ENCODE measurements at regions not wholly inside any gene's neighbourhood (a gene's known extent, or its start where the extent isn't known, plus 50 kb on each side); places are given as distances from the start of the nearest gene placed in this dataset.

- ChIA-PET POLR2A (no interaction called here), CTCF (no interaction called here)
- no peaks in the 10 kb centered on the region for H3K36me3 Mint-ChIP-seq
- no peak overlapping the region for H3K27ac Mint-ChIP-seq
- no peaks in the 10 kb centered on the region for H3K4me1 Mint-ChIP-seq
- peaks cover 6 to 8% of the 10 kb centered on the region in 2 donors for H3K27me3 Mint-ChIP-seq
- H3K4me1 ChIP-seq (ENCODE audit: control insufficient read depth in 1 of 2, extremely low read depth in 1 of 2, insufficient read depth in 2 of 2, low read length in 2 of 2): no peaks in the 10 kb centered on the region
- no peaks in the 10 kb centered on the region for H3K36me3 ChIP-seq (ENCODE audit: control insufficient read depth in 2 of 2, extremely low read depth in 1 of 2, insufficient read depth in 1 of 2, low read length in 1 of 2)
- no peak overlapping the region for H3K4me3 ChIP-seq (ENCODE audit: control insufficient read depth in 1 of 2, extremely low read depth in 1 of 2, low read length in 1 of 2)
- H3K4me3 Mint-ChIP-seq: no peak overlapping the region
- DNase-seq: no peak
- ATAC-seq (replicated peaks in 1 of 4): no peak
- WGBS (ENCODE audit: insufficient coverage): no CpG with 5 or more reads among the region's 2 CpGs
- H3K27me3 ChIP-seq (replicated peaks in 1 of 2; ENCODE audit: control insufficient read depth in 2 of 2, extremely low read depth in 1 of 2, insufficient read depth in 2 of 2, low read length in 1 of 2): no peaks in the 10 kb centered on the region
- H3K9me3 Mint-ChIP-seq: no peaks in the 10 kb centered on the region
- H3K9me3 ChIP-seq: no peaks in the 10 kb centered on the region
- no peak overlapping the region for H3K27ac ChIP-seq (ENCODE audit: low read length)
Measured at GRCh38 chr10:9508606-9509005, 1454.1 kb downstream of the GATA3 start.

- CTCF ChIA-PET: no interaction called here
- WGBS (ENCODE audit: insufficient coverage): 79% methylated on average over 2 of the region's 3 CpGs
- peaks cover 8 to 10% of the 10 kb centered on the region in 2 donors for H3K27me3 Mint-ChIP-seq
Measured at GRCh38 chr10:9510626-9511025, 1456.1 kb downstream of the GATA3 start.

GRCh38 chr10:9515922-9516321 is 1461.4 kb downstream of the GATA3 start:
- H3K36me3 Mint-ChIP-seq: no peaks in the 10 kb centered on the region

More at GRCh38 chr10:9510626-9511025, 1456.1 kb downstream of the GATA3 start:
- Mint-ChIP-seq H3K4me3 (no peak overlapping the region), H3K36me3 (no peaks in the 10 kb centered on the region), H3K9me3 (no peaks in the 10 kb centered on the region), H3K4me1 (no peaks in the 10 kb centered on the region), H3K27ac (no peak overlapping the region)
- H3K4me1 ChIP-seq (ENCODE audit: control insufficient read depth in 1 of 2, extremely low read depth in 1 of 2, insufficient read depth in 2 of 2, low read length in 2 of 2): no peaks in the 10 kb centered on the region
- H3K36me3 ChIP-seq (ENCODE audit: control insufficient read depth in 2 of 2, extremely low read depth in 1 of 2, insufficient read depth in 1 of 2, low read length in 1 of 2): no peaks in the 10 kb centered on the region
- DNase-seq (no peak), ATAC-seq (replicated peaks in 1 of 4) (no peak)
- no peak overlapping the region for H3K27ac ChIP-seq (ENCODE audit: low read length)
- H3K9me3 ChIP-seq: no peaks in the 10 kb centered on the region
- H3K4me3 ChIP-seq (ENCODE audit: control insufficient read depth in 1 of 2, extremely low read depth in 1 of 2, low read length in 1 of 2): no peak overlapping the region
- POLR2A ChIA-PET: no interaction called here
- H3K27me3 ChIP-seq (replicated peaks in 1 of 2; ENCODE audit: control insufficient read depth in 2 of 2, extremely low read depth in 1 of 2, insufficient read depth in 2 of 2, low read length in 1 of 2): no peaks in the 10 kb centered on the region

GRCh38 chr10:9535744-9536143 is 1481.3 kb downstream of the GATA3 start:
- DNase-seq (no peak), ATAC-seq (replicated peaks in 1 of 4) (no peak)
- H3K4me1 ChIP-seq (ENCODE audit: control insufficient read depth in 1 of 2, extremely low read depth in 1 of 2, insufficient read depth in 2 of 2, low read length in 2 of 2): no peaks in the 10 kb centered on the region
- no peak overlapping the region for H3K4me3 Mint-ChIP-seq
- H3K4me3 ChIP-seq (ENCODE audit: control insufficient read depth in 1 of 2, extremely low read depth in 1 of 2, low read length in 1 of 2): no peak overlapping the region
- no peak overlapping the region for H3K27ac ChIP-seq (ENCODE audit: low read length)
- H3K27me3 ChIP-seq (replicated peaks in 1 of 2; ENCODE audit: control insufficient read depth in 2 of 2, extremely low read depth in 1 of 2, insufficient read depth in 2 of 2, low read length in 1 of 2): no peaks in the 10 kb centered on the region
- H3K4me1 Mint-ChIP-seq: no peaks in the 10 kb centered on the region
- H3K27ac Mint-ChIP-seq: no peak overlapping the region
- H3K36me3 Mint-ChIP-seq: no peaks in the 10 kb centered on the region
- H3K27me3 Mint-ChIP-seq: no peaks in the 10 kb centered on the region
- no peaks in the 10 kb centered on the region for H3K36me3 ChIP-seq (ENCODE audit: control insufficient read depth in 2 of 2, extremely low read depth in 1 of 2, insufficient read depth in 1 of 2, low read length in 1 of 2)
- ChIA-PET POLR2A (no interaction called here), CTCF (interaction anchor here in 1 of 2 donors (0.6 kb wide), 1 partner anchor 226 kb away, joined by 4 read pairs; no protein-coding TSS in a partner anchor)
- no CpG with 5 or more reads among the region's 4 CpGs for whole genome bisulfite sequencing (ENCODE audit: insufficient coverage)
- no peaks in the 10 kb centered on the region for H3K9me3 Mint-ChIP-seq
- no peaks in the 10 kb centered on the region for H3K9me3 ChIP-seq

More at GRCh38 chr10:9515922-9516321, 1461.4 kb downstream of the GATA3 start:
- H3K9me3 ChIP-seq: no peaks in the 10 kb centered on the region
- no peaks in the 10 kb centered on the region for H3K4me1 ChIP-seq (ENCODE audit: control insufficient read depth in 1 of 2, extremely low read depth in 1 of 2, insufficient read depth in 2 of 2, low read length in 2 of 2)
- ATAC-seq (replicated peaks in 1 of 4) (no peak), DNase-seq (no peak)
- H3K27me3 ChIP-seq (replicated peaks in 1 of 2; ENCODE audit: control insufficient read depth in 2 of 2, extremely low read depth in 1 of 2, insufficient read depth in 2 of 2, low read length in 1 of 2): no peaks in the 10 kb centered on the region
- H3K27ac ChIP-seq (ENCODE audit: low read length): no peak overlapping the region
- CTCF ChIA-PET: no interaction called here
- no peak overlapping the region for H3K4me3 ChIP-seq (ENCODE audit: control insufficient read depth in 1 of 2, extremely low read depth in 1 of 2, low read length in 1 of 2)
- H3K4me3 Mint-ChIP-seq: no peak overlapping the region
- H3K36me3 ChIP-seq (ENCODE audit: control insufficient read depth in 2 of 2, extremely low read depth in 1 of 2, insufficient read depth in 1 of 2, low read length in 1 of 2): no peaks in the 10 kb centered on the region
- POLR2A ChIA-PET: no interaction called here
- WGBS (ENCODE audit: insufficient coverage): 66% methylated on average over 3 of the region's 6 CpGs
- H3K27ac Mint-ChIP-seq: no peak overlapping the region
- no peaks in the 10 kb centered on the region for H3K9me3 Mint-ChIP-seq
- peaks cover 0 to 7% of the 10 kb centered on the region in 2 donors for H3K27me3 Mint-ChIP-seq
- H3K4me1 Mint-ChIP-seq: no peaks in the 10 kb centered on the region

GRCh38 chr10:9545073-9545472 is 1472.6 kb upstream of the CELF2 start:
- no peaks in the 10 kb centered on the region for H3K4me1 ChIP-seq (ENCODE audit: control insufficient read depth in 1 of 2, extremely low read depth in 1 of 2, insufficient read depth in 2 of 2, low read length in 2 of 2)
- Mint-ChIP-seq H3K9me3 (no peaks in the 10 kb centered on the region), H3K4me1 (no peaks in the 10 kb centered on the region), H3K27me3 (peaks cover 5 to 14% of the 10 kb centered on the region in 2 donors), H3K36me3 (no peaks in the 10 kb centered on the region), H3K4me3 (no peak overlapping the region), H3K27ac (no peak overlapping the region)
- DNase-seq (no peak), ATAC-seq (replicated peaks in 1 of 4) (no peak)
- ChIA-PET CTCF (no interaction called here), POLR2A (no interaction called here)
- no peaks in the 10 kb centered on the region for H3K27me3 ChIP-seq (replicated peaks in 1 of 2; ENCODE audit: control insufficient read depth in 2 of 2, extremely low read depth in 1 of 2, insufficient read depth in 2 of 2, low read length in 1 of 2)
- H3K27ac ChIP-seq (ENCODE audit: low read length): no peak overlapping the region
- H3K9me3 ChIP-seq: no peaks in the 10 kb centered on the region
- H3K4me3 ChIP-seq (ENCODE audit: control insufficient read depth in 1 of 2, extremely low read depth in 1 of 2, low read length in 1 of 2): no peak overlapping the region
- no CpG with 5 or more reads among the region's 2 CpGs for WGBS (ENCODE audit: insufficient coverage)
- no peaks in the 10 kb centered on the region for H3K36me3 ChIP-seq (ENCODE audit: control insufficient read depth in 2 of 2, extremely low read depth in 1 of 2, insufficient read depth in 1 of 2, low read length in 1 of 2)

GRCh38 chr10:9547936-9548904 is 1469.5 kb upstream of the CELF2 start:
- Mint-ChIP-seq H3K27me3 (peaks cover 9% of the 10 kb centered on the region in 2 donors), H3K9me3 (peaks cover 3 to 8% (median 6%) of the 10 kb centered on the region in 3 donors), H3K36me3 (peaks cover 4% of the 10 kb centered on the region), H3K27ac (no peak overlapping the region), H3K4me1 (no peaks in the 10 kb centered on the region), H3K4me3 (no peak overlapping the region)
- POLR2A ChIA-PET: no interaction called here
- 20% methylated on average over 1 of the region's 3 CpGs for WGBS (ENCODE audit: insufficient coverage)
- CTCF ChIA-PET: no interaction called here
- DNase-seq (no peak), ATAC-seq (replicated peaks in 1 of 4) (no peak)
- Histone ChIP-seq H3K4me1 (ENCODE audit: control insufficient read depth in 1 of 2, extremely low read depth in 1 of 2, insufficient read depth in 2 of 2, low read length in 2 of 2) (no peaks in the 10 kb centered on the region), H3K9me3 (no peaks in the 10 kb centered on the region), H3K4me3 (ENCODE audit: control insufficient read depth in 1 of 2, extremely low read depth in 1 of 2, low read length in 1 of 2) (no peak overlapping the region), H3K27me3 (replicated peaks in 1 of 2; ENCODE audit: control insufficient read depth in 2 of 2, extremely low read depth in 1 of 2, insufficient read depth in 2 of 2, low read length in 1 of 2) (no peaks in the 10 kb centered on the region), H3K36me3 (ENCODE audit: control insufficient read depth in 2 of 2, extremely low read depth in 1 of 2, insufficient read depth in 1 of 2, low read length in 1 of 2) (no peaks in the 10 kb centered on the region), H3K27ac (ENCODE audit: low read length) (no peak overlapping the region)
